Retinal pigment epithelial cell (primary cell): ENCODE measurements at regions not wholly inside any gene's neighbourhood (a gene's known extent, or its start where the extent isn't known, plus 50 kb on each side); places are given as distances from the start of the nearest gene placed in this dataset.
"Not testable (repeated sequence)": the region's sequence is repeated elsewhere in the genome, so short reads cannot be mapped to it uniquely, and the experiment has no call there.

ENCODE experiments used
- DNase-seq: peaks from one replicate; pipeline ENCODE4 v3.0.0-alpha.2; 2010; ENCODE audit warnings: low read depth
- H3K4me3 ChIP-seq: 2 replicates; pipeline ENCODE4 v1.5.1; 2011; ENCODE audit warnings: mild to moderate bottlenecking, low read length, control low read depth, moderate library complexity
- TF ChIP-seq, protein P1 (sequence below): conservative IDR thresholded peaks from 2 replicates; pipeline ENCODE4 v1.5.1; 2011; ENCODE audit warnings: low read depth, low read length, control low read depth, inconsistent platforms

DNA sequence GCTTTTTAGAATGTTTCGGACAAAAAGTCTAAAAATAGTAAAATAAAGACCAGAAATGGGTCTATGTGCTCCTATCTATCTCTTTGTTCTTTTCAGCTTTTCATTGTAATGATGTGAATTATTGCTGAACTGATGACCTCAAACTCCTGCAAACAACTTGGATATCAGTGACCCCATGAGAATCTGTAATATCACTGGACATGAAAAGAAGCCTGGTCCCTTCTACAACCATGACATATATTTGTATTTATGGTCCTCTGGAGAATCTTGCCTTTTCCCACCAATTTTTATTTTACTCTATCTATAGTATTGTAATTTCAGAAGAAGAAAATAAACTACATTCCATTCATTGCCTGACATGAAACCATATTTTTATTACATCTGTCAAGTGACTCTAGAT is 740.7 kb upstream of the CA10 start:
- TF ChIP-seq, protein P1, sequence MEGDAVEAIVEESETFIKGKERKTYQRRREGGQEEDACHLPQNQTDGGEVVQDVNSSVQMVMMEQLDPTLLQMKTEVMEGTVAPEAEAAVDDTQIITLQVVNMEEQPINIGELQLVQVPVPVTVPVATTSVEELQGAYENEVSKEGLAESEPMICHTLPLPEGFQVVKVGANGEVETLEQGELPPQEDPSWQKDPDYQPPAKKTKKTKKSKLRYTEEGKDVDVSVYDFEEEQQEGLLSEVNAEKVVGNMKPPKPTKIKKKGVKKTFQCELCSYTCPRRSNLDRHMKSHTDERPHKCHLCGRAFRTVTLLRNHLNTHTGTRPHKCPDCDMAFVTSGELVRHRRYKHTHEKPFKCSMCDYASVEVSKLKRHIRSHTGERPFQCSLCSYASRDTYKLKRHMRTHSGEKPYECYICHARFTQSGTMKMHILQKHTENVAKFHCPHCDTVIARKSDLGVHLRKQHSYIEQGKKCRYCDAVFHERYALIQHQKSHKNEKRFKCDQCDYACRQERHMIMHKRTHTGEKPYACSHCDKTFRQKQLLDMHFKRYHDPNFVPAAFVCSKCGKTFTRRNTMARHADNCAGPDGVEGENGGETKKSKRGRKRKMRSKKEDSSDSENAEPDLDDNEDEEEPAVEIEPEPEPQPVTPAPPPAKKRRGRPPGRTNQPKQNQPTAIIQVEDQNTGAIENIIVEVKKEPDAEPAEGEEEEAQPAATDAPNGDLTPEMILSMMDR, result no peak
- H3K4me3 ChIP-seq, result no peak overlapping the region

DNA sequence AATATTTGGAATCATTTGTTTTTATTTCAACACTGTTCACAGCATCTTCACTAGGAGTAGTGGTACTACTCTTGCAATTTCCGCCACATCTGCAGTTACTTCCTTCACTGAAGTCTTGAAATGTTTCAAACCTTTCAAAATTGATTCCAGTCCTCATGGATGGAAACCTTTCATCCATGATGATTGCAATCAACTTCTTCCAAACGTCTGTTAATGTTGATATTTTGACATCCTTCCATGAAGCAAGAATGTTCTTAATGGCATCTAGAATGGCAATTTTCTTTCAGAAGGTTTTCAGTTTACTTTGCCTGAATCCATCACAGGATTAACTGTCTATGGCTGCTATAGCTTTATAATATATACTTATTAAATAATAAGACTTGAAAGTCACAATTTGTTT is 736.8 kb upstream of the CA10 start:
- no peak overlapping the region for H3K4me3 ChIP-seq
- DNase-seq, result no peak
- TF ChIP-seq, protein P1, result no peak

More for the DNA sequence above, 740.7 kb upstream of the CA10 start:
- DNase-seq, result no peak

DNA sequence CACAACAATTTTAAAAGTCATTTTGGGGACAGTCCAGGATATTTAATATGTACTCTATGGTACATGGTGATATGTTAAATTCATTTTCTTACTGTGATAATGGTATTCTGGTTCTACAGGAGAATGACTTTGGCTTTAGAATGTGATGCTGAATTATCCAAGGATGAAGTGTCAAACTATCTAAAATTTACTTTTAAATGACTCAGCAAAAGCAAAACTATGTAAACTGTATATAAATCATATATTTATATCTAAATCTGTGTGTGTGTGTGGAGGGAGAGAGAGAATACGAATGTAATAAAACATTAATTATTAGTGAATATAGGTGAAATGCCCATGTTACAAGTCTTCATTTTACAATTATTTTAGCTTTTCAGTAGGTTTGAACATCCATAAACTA is 733.8 kb upstream of the CA10 start:
- TF ChIP-seq, protein P1, result no peak
- H3K4me3 ChIP-seq, result no peak overlapping the region
- DNase-seq, result no peak

DNA sequence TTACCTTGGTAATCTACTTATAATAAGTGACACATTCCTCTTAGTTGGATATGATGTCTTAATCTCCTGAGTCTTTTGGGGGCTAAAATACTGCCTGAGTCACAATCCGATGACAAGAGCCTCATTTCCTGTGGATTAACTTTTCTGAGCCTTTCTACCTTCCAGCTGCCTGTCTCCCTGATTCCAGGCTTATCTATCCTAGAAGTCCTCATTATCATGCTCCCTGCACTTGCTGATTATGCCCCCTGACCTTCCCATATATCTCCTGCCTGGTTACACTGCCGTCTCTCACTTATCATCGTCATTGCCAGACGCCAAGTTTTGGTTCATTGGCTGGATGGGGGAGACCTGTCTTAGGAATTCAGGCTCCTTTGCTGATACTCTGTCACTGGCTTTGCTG is 727.4 kb upstream of the CA10 start:
- TF ChIP-seq, protein P1, result no peak
- peak; percentile 68 for DNase-seq
- no peak overlapping the region for H3K4me3 ChIP-seq

DNA sequence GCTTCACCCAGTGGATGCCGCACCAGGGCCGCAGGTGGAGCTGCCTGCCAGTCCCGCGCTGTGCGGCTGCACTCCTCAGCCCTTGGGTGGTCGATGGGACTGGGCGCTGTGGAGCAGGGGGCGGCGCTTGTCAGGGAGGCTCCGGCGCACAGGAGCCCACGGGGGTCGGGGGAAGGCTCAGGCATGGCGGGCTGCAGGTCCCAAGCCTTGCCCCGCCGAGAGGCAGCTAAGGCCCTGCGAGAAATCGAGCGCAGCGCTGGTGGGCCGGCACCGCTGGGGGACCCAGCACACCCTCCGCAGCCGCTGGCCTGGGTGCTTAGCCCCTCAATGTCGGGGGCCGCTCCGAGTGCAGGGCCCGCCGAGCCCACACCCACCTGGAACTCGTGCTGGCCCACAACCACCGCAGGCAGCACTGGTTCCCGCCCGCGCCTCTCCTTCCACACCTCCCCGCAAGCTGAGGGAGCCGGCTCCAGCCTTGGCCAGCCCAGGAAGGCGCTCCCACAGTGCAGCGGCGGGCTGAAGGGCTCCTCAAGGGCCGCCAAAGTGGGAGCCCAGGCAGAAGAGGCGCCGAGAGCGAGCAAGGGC is 725.5 kb upstream of the CA10 start:
- not testable (repeated sequence) for DNase-seq

DNA sequence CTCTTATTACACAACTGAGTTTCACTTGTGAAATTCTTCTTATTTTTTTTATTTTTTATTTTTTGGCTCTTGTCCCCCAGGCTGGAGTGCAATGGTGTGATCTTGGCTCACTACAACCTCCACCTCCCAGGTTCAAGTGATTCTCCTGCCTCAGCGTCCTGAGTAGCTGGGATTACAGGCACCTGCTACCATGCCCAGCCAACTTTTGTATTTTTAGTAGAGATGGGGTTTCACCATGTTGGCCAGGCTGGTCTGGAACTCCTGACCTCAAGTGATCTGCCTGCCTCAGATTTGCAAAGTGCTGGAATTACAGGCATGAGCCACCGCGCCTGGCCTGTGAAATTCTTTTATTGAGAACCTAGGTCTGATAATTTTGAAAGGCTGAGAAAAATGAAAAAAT is 688.3 kb upstream of the CA10 start:
- not testable (repeated sequence) for H3K4me3 ChIP-seq, DNase-seq

More for the DNA sequence above, 725.5 kb upstream of the CA10 start:
- H3K4me3 ChIP-seq, result not testable (repeated sequence)

DNA sequence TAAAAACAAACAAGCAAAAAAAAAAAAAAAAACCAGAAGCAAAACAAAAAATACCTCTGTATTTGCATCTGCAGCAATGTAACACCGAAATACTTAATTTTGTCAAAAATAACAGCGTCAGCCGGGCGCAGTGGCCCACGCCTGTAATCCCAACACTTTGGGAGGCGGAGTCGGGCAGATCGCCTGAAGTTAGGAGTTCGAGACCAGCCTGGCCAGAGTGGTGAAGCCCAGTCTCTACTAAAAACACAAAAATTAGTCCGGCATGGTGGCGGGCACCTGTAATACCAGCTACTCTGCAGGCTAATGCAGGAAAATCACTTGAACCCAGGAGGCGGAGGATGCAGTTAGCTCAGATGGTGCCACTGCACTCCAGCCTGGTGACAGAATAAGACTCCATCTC is 683.5 kb upstream of the CA10 start:
- no peak for DNase-seq
- H3K4me3 ChIP-seq, result no peak overlapping the region
- TF ChIP-seq, protein P1, result no peak

DNA sequence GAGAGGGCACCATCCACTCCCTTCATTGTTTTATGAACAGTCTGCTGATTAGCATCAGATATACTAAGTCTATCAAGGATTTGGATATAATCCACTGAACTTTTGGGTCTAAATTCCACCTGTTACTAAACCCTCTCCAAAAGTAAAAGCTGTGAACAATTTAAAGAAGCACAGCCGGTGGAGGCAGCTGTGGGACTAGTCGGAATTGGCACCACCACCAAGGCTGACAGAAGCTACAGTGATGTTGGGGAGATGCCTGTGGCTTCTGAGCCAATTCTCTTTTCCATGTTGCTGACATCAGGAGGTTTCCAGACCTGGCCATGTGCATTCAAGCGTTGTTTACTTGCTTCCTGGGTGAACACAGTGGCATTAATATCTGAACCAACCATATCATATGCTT is 679.0 kb upstream of the CA10 start:
- no peak overlapping the region for H3K4me3 ChIP-seq
- TF ChIP-seq, protein P1, result no peak
- no peak for DNase-seq
